ENCODE measurements at regions not wholly inside any gene's neighbourhood (a gene's known extent, or its start where the extent isn't known, plus 50 kb on each side); places are given as distances from the start of the nearest gene placed in this dataset.

- TF ChIP-seq, protein P1, sequence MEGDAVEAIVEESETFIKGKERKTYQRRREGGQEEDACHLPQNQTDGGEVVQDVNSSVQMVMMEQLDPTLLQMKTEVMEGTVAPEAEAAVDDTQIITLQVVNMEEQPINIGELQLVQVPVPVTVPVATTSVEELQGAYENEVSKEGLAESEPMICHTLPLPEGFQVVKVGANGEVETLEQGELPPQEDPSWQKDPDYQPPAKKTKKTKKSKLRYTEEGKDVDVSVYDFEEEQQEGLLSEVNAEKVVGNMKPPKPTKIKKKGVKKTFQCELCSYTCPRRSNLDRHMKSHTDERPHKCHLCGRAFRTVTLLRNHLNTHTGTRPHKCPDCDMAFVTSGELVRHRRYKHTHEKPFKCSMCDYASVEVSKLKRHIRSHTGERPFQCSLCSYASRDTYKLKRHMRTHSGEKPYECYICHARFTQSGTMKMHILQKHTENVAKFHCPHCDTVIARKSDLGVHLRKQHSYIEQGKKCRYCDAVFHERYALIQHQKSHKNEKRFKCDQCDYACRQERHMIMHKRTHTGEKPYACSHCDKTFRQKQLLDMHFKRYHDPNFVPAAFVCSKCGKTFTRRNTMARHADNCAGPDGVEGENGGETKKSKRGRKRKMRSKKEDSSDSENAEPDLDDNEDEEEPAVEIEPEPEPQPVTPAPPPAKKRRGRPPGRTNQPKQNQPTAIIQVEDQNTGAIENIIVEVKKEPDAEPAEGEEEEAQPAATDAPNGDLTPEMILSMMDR (IDR thresholded peaks at IDR 0.05), result no peak
- no peak for TF ChIP-seq POLR2A (IDR thresholded peaks at IDR 0.05)
Observed at GRCh38 chr6:93842178-93842577, 422.8 kb upstream of the EPHA7 start.

Data from right lobe of liver (tissue), 4 donors.